Pulmonary artery endothelial cell (primary cell): ENCODE measurements at regions not wholly inside any gene's neighbourhood (a gene's known extent, or its start where the extent isn't known, plus 50 kb on each side); places are given as distances from the start of the nearest gene placed in this dataset.
"Not testable (repeated sequence)": the region's sequence is repeated elsewhere in the genome, so short reads cannot be mapped to it uniquely, and the experiment has no call there.

Experiments used
- DNase-seq: peaks from one replicate; pipeline ENCODE4 v3.0.0-alpha.2; 2011; ENCODE audit warnings: low read depth, low spot score

DNA sequence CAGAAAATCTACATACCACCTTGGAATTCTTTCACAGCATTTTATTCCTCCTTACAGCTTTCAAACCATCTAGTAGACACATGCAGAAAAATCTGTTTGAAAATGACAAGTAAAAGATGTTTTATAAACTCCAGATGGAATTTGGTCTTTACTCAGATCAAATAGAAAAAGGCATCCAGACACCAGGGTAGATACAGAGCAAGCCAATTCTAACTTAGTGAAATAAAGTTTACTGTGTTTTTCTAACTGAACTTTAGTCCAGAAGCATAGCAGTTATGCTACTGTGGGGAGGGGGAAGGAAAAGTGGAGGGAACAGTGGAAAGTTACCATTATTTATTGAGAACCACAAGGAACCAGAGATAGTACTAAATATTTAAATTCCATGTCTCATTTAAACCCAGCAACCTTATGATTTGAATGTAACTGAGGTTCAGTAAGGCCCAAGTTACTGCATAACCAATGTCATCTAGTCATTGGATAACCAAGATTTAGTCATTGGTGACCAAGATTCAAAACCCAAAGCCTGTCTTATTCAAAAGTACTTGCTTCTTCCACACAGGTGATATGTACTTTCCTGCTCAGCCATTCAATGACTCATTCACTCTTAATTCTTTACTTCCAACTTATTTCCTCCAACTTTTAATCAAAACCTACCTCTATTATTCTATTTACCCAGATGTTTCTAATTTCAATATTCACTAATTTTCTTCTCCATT lies 57.7 kb downstream of the RAD51AP2 start:
- DNase-seq, result no peak

DNA sequence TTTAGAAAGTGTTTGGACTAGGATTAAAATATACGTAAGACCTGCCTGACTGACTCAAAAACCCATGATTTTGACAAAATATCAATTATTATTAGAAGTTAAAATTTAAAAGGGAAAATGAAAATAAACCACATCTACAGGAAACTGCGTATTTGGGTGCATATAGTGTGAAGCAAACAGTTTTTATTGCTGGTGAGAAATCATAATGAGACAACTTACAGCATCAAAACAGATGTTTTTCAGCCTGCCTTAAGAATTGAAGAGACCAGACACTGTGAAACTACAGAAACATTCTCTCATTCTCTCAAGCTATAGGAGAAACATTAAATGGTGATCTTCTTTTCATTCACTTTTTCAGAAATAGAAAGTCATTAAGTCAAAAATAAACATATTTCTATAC lies 62.9 kb downstream of the RAD51AP2 start:
- DNase-seq, result no peak

DNA sequence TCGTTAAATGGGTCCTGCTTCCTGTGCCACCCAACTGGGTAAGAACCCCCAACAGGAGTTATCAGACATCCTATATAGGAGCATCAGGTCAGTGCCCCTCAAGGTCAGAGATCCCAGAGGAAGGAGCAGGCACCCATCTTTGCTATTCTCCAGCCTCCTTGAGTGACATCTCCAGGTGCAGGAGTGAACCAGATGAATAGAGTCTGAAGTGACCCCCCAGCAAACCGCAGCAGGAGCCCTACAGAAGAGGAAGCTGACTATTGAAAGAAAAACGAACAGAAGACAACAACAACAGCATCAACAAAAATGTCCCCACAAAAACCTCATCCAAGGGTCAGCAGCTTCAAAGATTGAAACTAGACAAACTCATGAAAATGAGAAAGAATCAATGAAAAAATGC lies 72.0 kb downstream of the RAD51AP2 start:
- not testable (repeated sequence) for DNase-seq

DNA sequence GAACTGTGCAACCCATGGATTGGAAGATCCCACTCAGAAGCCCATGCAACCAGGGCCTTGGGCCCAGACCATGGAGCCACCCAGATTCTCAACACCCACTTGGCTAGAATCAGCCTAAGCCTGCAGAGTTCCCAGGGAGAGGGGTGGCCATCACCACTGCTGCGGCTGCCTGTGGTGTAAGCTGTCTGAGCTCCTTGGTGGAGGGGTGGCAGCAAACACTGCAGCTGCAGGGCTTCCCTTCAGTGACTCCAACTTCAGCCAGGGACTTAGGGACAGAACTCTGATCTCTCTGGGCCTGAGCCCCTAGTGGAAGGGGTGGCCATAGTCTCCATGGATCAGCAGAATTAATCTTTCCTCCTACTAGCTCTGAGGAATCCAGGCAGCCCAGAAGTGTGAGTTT lies 72.5 kb downstream of the RAD51AP2 start:
- no peak for DNase-seq

DNA sequence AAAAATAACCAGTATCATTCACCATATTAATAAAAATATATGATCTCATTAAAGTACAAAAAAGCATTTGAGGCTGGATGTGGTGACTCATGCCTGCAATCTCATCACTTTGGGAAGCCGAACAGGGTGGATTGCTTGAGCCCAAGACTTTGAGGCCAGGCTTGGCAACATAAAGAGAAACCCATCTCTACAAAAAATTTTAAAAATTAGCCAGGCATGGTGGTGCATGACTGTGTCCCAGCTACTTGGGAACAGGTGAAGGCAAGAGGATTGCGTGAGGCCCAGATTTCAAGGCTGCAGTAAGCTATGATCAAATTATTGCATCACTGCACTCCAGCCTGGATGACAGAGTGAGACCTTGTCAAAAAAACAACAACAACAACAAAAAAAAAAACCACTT lies 75.9 kb downstream of the RAD51AP2 start:
- no peak for DNase-seq

DNA sequence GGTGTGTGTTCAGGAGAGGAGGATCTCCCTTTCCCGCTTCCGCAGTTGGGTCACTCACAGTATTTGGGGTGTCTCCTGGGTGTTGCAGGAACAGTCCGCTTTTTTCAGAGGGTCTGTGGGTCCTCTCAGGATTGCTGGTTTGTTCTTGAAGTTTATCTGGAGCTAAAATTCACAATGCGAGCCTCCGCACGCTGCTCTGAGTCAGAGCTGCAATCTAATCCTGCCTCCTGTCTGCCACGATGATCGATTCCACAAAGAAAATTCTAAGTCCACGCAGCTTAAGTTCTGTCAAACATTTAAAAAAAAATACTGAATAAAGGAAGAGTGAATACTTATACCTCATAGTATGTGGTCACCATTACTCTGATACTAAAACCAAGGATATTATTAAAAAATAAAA lies 76.5 kb downstream of the RAD51AP2 start:
- DNase-seq, result no peak

DNA sequence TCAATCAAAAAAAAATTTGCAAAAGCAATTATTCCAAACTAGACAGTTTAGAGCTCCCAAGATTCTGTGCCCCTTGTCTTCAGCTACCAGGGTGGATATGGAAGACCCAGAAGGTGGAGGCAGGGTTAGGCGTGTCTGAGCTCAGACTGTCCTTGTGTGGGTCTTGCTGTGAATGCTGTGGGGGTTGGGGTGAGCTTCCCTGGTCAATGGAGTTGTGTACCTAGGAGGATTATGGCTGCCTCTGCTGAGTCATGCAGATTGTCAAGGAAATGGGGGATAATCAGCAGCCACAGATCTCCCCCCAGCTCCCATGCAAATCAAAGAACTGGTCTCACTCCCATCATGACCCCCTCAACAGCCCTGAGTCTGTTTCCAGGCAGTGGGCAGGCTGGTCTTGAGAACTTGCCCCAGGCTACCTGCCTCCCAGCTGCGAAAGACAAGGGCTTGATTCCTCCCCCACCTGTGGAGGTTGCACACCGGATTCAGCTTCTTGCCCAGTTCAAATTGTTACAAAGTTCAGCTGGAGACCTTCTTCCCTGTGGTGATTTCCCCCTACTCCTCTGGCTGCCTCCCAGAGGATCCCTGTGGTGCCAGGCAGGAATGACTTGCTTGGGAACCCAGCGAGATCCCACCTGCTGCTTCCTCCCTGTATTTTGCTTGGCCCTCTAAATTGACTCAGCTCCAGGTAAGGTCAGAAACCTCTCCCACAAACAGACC lies 77.0 kb downstream of the RAD51AP2 start:
- DNase-seq, result no peak

DNA sequence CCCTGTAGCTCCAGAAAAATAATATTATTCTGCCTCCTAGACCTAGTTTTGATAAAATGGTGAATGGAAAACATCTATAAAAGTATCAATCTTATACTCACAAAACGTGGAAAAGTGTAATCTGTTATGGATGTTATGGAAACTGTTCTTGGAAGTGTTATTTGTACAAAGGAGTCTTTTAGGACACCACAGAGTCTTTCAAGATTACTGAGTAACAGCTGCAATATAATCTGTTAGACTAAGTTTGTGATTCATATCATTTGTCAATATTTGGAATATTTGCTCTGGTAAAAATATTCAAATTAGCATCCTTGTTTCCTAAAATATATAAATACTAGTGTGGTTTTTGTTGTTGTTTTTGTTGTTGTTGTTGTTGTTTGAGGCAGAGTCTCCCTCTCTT lies 87.9 kb downstream of the RAD51AP2 start:
- no peak for DNase-seq

DNA sequence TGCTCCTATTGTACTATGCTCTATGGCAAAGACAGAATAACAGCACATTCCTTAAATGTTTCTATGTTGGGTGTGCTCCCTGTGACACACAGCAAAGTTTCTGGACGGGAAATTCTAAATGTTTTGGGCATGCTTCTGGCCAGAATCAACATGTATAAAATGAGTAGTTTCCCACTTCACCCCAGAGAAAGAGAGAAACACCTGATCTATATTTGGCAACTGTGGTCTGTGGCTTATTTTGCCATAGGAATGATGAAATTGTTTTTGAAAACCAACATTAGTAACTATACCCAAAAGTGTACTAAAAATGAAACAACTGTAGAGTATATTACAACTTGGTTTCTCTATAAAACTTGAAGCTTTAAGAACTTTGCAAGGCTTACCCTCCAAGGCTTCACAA lies 89.1 kb downstream of the RAD51AP2 start:
- no peak for DNase-seq

DNA sequence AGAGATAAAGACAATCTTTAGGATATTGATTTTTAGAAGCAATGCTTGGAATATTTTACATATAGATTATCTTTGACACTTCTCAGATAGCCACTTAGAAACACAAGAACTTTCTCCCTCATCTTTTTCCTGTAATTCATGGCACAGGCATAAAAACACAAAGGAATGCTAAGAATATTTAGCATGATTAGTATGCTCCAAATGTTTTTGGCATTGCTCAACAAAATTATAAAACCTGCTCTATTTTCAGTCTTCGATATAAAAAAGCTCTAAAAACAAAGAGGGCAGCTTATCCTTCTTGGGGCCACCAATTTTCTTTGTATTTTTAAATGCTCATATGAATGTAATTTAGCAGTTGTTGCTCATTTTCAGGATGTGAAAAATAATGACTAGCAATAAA lies 90.8 kb downstream of the RAD51AP2 start:
- DNase-seq, result no peak

DNA sequence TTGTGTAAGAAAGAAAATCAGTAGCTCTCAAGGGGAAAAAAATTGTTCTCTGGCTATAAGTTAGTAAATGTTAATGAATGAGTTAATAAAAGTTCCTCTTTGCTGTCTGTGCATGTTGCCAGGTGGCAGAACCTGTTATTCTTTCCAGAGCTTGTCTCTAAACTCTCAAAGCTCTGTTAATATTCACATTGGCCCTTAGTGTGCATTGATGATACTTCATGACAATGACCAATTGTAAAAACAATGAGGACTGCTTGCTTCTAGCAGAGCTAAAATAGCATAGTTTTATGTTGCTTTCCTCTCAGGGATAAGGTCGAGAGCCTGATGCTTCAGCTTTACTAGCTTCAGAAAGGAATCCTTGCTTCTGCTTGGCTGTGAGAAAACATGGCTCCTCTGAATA lies 91.5 kb downstream of the RAD51AP2 start:
- DNase-seq, result no peak

DNA sequence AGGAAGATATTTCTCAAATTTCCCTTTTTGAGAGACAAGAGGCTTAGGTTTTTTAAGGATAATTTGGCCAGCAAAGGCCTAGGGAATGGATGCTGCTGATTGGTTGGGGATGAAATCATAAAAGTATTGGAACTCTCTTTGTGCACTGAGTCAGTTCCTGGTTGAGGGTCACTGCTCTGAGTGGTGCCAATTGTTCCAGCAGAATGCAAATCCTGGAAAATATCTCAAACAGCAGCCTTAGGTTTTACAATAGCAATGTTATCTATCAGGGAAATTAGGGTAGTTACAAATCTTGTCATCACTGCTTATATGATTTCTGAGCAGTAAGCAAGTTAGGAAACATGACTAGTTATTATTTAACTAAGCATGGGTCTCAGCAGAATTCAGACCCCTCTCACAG lies 96.2 kb downstream of the RAD51AP2 start:
- no peak for DNase-seq

DNA sequence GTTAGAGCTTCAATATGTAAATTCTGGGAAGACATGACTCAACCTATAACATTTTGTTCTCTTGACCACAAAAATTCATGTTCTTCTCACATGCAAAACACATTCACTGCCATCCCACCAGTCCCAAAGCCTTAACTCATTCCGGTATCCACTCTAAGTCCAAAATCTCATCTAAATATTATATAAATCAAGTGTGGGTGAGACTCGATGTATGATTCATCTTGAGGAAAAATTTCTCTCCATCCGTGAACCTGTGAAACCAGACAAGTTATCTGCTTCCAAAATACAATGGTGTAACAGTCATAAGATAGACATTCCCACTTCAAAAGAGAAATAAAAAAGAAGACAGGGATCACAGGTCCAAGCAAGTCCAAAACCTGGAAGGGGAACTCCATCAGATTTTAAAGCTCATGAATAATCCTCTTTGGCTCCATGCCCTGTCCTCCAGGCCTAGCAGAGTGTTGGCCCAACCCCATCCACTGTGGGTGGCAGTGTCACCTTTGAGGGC lies 101.3 kb downstream of the RAD51AP2 start:
- no peak for DNase-seq

DNA sequence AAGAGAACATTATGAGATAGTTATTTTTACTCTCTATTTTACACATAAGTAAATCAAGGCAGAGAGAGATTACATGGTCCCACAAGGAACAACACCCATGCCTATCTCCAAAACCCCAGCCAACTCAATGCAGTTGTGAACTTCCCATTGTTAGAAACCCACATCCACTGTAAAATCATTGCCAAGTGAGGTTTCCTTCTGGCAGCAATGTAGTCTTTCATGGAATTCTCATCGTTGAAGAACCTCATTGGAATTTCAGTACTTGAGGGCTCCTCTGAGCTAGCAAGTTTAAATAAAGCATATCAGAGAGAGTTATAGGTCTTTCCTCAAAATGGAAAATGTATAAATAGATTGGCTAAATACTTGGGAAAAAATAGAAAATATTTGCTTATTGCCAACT lies 105.2 kb downstream of the RAD51AP2 start:
- DNase-seq, result no peak

DNA sequence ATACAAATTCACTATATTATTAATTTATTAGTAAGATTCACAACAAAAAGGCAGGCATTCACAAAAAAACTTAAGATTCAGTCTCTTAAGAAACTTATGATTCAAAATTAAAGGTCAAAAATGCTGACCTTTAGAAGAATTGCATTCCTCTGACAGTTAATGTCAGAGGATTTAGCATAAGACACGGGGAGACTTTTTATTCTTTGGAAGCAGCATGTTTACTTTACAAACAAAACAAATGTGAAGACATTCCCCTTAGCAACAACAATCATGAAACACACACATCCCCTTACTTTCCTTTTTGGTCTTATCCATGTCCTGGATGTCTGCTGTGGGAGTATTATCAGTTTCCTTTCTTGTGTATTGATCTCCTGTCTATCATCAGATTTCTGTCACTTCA lies 117.1 kb downstream of the RAD51AP2 start:
- DNase-seq, result no peak

DNA sequence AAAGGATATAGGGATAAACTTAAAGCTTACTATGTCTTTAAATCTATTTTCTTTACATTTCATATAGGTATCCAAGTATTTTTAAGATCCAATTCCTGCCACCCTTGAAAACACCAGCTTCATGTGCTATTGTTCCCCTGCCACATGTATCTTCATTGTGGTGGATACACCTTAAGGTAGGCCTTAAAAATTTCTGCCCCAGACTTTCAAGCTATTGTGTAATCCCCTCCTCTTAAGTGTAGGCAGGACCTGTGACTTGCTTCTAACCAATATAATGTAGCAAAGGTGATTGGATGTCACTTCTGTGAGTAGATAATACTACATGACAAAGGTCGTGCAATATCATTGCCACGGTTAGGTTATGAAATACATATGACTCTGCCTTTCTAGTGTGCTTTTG lies 119.5 kb downstream of the RAD51AP2 start:
- DNase-seq, result no peak

DNA sequence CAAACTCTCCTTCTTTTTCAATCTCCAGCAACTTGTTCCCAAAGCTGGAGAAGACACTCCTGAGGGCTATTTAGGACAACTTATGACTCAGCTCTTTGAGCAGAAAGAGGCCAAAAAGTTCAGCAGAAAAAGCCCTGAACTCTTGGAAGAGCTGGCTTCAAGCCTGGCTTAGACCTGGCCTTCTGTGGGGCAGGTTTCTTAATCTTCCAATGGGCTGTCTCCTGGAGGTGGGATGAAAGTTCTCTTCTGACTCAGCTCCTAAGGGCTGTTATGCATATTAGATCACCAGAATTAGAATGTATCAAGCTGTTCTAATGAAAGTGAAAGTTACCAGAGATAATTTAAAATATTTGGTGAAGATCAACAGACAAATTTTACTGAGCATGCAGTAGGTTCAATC lies 129.4 kb downstream of the RAD51AP2 start:
- no peak for DNase-seq

DNA sequence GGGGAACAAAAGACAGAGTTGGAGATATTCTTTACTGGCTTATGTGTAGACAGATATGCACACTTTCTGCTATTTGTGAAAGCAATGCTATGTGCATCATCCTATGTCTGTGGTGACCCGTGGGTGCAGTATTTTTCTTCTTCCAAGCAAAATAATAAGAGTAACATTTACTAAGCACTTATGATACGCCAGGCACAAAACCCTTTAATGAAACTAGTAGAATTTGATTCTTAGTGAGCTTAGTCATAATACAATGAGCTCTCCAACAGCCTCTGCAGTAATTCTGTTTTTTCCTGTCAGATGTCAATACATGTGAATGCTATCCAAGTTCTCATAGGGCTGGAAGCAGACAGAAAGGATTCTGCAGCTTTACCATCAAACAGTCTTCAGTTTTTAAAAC lies 130.6 kb downstream of the RAD51AP2 start:
- no peak for DNase-seq

DNA sequence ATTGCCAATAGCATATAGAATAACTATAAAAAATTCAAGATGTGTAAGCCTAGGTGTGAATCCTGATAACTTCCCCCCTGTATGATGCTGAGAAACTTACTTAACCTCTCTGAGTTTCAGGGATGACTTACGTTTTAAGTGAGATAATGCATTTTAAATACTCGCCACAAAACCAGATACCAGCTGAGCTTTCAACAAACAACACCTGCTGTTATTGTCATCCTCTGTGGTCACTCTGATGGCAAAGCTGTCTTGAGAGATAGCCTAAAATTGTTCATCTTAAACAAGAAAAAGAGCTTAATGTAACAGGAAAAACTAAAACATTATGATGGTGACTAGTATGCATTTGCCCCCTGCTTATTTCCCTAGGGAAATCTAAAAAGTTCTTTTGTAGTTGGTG lies 131.5 kb downstream of the RAD51AP2 start:
- no peak for DNase-seq

DNA sequence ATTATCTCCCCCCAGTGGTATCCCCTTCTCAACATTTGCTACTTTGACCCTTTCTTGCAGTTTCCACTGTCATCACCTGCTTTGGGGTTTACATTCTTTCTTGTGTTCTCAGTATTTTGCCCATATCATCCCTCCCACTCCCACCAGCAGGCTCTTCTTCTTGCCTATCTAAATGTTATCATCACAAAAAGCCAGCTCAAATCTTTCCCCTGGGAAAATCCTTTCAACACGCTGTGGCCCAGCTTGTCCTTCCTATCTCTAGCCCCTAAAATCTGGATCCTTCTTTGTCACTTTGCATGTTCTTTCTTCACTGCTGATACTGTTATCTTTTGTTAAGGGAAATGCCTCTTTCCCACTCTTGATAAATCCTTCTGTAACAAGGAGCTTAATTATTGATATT lies 138.2 kb downstream of the RAD51AP2 start:
- DNase-seq, result no peak

DNA sequence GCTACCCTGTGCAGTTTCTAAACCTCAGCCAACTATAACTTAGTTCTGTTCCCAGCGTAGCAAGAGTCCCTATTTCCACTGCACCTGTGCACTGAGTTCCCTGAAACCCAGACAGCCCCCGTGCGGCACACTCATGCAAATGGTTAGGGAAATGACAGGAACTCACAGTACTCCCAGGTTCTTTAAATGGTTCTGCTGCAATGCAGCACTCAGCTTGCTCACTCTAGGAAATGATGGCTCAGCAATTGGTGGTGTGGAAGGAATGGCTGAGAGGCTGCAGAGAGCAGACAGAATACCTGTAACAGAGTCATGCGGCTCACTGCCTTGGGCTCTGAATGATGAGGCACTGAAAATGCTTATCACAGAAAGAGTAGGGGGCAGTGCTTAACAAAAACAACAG lies 143.0 kb downstream of the RAD51AP2 start:
- DNase-seq, result no peak

DNA sequence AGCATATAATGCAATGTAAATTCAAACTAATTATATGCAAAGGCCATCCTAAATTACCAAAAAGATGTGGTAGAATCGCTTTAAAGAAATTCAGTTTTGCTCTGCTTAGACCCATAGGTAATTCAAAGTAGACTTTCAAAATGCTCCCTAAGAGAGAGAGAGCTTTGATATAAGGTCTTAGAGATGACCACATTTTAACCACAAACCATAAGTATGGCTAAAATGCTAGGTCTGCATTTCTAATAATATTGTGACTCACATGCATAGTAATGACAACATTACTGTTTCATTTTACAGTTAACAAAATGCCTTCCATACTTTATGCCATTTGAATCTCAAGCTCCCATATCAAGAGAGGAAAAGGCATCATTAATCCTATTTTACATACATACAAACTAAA lies 144.5 kb downstream of the RAD51AP2 start:
- no peak for DNase-seq

DNA sequence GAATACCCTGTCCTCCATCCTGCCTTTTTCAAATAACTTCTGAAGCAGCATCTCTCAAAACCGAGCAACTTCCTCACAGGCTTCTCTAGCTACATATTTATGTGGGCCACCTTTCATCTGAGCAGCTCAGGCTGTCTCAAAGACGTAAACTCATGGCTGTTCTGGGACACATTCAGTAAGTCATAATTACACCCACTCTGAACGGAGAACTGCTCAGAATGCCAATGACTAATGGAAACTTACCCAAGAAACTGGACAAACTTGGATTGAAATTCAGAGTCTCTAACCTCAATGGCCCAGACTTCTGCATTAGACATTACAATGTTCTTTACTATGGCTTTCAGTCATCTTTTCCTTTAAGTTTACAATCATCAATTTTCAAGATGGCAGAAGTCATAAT lies 145.2 kb downstream of the RAD51AP2 start:
- DNase-seq, result no peak
